GM12892 (cell line): ENCODE measurements at regions not wholly inside any gene's neighbourhood (a gene's known extent, or its start where the extent isn't known, plus 50 kb on each side); places are given as distances from the start of the nearest gene placed in this dataset.

Source experiments
- DNase-seq: peaks from one replicate; pipeline ENCODE4 v3.0.0; 2011; ENCODE audit not compliant: insufficient read length
- FAIRE-seq: peaks from 2 replicates; lab custom pipeline; 2011; peaks lifted over from hg19 to GRCh38; lab: Jason Lieb, UNC
- POLR2A ChIP-seq: IDR thresholded peaks from 2 replicates; pipeline ENCODE4 v1.6.1; 2011; ENCODE audit warnings: low read depth, low read length, control low read depth
- POLR2AphosphoS5 ChIP-seq: IDR thresholded peaks from 2 replicates; pipeline ENCODE4 v1.6.1; 2011; ENCODE audit warnings: low read depth, low read length, control low read depth
- TAF1 ChIP-seq: IDR thresholded peaks from 2 replicates; pipeline ENCODE4 v1.6.1; 2011; ENCODE audit warnings: low read depth, mild to moderate bottlenecking, control low read depth, low read length, borderline replicate concordance

GRCh38 chr7:155222573-155222972, 75.1 kb upstream of the INSIG1 start:
- FAIRE-seq (no peak), DNase-seq (no peak)
- TF ChIP-seq TAF1 = no peak
- TF ChIP-seq POLR2A = no peak
- no peak for TF ChIP-seq POLR2AphosphoS5

DNA sequence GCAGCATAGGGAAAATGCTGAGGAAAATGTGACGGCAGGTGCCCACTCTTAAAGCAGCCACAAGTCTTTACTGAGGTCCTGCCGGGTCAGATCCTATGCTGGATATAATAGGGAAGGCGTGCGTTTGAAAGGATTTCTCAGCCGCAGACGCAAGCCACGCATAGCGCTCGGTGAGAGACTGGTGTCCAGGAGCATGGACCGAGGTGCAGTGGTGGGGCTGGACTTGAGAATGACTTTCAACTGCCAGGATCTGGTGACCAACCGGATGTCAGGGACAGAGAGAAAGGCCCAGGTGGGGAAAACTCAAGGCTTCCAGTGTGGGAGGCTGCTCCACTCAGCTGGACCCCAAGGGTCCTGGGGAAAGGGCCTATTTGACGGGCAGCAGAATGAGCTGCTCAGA, 74.7 kb upstream of the INSIG1 start:
- FAIRE-seq (no peak), DNase-seq (no peak)
- TF ChIP-seq POLR2AphosphoS5 (no peak), TAF1 (no peak), POLR2A (no peak)

- TF ChIP-seq POLR2A = no peak
- no peak for TF ChIP-seq TAF1
- TF ChIP-seq POLR2AphosphoS5 = no peak
- DNase-seq = no peak
- no peak for FAIRE-seq
These were observed 74.2 kb upstream of the INSIG1 start for GRCh38 chr7:155223503-155223902.

GRCh38 chr7:155224116-155224811, 73.4 kb upstream of the INSIG1 start:
- no peak for DNase-seq
- no peak for FAIRE-seq
- no peak for TF ChIP-seq POLR2AphosphoS5
- TF ChIP-seq TAF1 = no peak
- TF ChIP-seq POLR2A = no peak

DNA sequence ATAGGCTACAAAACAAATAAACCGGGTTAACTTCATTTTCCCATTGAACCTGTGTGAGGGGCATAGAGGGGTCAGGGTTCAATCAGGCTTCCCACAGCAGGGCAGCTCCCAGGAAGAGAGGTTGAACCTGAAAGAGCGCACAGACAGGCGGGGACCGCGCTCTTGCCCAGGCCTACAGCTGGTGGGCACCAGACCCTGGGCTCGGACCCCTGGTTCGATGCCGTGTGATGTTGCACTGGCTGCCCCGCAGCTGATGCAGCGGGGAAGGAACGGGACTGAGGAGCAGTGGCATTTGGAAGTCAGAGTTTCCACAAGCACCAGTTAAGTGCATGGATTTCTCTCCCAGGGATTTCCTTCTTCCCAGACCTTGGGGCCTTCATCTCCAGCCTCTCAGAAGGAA, 72.6 kb upstream of the INSIG1 start:
- DNase-seq (no peak), FAIRE-seq (no peak)
- TF ChIP-seq POLR2A (no peak), TAF1 (no peak), POLR2AphosphoS5 (no peak)

DNA sequence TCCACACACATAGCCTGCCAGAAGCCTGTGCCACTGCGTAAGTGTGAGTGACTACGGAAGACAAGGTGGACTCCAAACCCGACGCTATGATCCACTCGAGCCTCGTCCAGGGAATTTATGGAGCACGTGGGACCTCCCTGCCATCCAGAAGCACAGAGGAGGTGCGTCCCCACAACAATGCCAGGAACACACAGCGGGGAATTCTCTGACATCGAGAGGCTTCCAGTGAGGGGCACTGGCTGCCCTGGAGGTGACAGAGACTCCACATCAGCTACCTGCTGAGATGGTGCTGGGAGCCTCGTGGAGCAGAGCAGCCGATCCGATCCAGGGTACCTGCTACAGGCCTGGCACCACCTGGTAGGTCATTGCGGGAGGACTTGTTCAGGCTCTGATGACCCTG, 72.2 kb upstream of the INSIG1 start:
- no peak for DNase-seq
- no peak for FAIRE-seq
- TF ChIP-seq TAF1 = no peak
- no peak for TF ChIP-seq POLR2A
- no peak for TF ChIP-seq POLR2AphosphoS5

DNA sequence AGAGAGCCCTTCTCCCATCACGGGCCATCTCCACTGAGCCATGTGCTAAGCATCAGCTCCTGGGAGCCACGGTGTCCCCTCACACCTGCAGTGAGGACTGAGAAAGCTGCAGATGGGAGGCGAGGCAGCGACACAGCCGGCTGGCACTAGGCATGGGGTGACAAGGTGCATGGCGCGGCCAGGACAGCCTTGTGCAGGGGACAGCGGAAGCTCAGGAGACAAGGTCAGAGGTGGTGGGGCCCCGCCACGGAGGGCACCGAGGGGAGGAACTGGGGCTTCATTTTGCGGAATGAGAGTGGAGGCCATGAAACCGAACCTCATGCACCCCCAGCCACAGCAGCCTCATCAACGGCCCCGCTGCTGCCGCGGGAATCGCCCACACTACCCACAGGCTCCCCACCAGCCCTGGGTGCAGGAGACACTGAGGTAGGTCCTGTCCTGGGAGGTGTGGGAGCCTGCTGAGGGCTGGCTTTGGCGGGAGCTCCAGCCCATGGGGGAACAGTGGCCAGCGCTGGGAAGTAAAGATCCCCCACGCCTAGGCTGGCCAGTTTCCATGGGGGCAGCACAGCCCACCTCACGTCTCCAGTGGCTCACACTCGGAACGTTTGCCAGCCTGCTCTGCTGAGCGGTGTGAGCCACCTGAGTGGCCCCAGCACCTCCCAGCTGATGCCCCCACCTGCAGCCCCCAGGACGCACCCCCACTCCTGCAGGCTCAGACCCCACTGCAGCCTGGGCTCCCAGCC, 71.2 kb upstream of the INSIG1 start:
- FAIRE-seq (no peak), DNase-seq (no peak)
- no peak for TF ChIP-seq TAF1
- no peak for TF ChIP-seq POLR2A
- TF ChIP-seq POLR2AphosphoS5 = no peak

GRCh38 chr7:155227004-155227787, 70.5 kb upstream of the INSIG1 start:
- FAIRE-seq (no peak), DNase-seq (no peak)
- TF ChIP-seq TAF1 = no peak
- no peak for TF ChIP-seq POLR2AphosphoS5
- TF ChIP-seq POLR2A = no peak

- TF ChIP-seq POLR2A = no peak
- TF ChIP-seq TAF1 = no peak
- no peak for TF ChIP-seq POLR2AphosphoS5
- FAIRE-seq = no peak
- no peak for DNase-seq
These were observed 69.8 kb upstream of the INSIG1 start for GRCh38 chr7:155227788-155228458.

DNA sequence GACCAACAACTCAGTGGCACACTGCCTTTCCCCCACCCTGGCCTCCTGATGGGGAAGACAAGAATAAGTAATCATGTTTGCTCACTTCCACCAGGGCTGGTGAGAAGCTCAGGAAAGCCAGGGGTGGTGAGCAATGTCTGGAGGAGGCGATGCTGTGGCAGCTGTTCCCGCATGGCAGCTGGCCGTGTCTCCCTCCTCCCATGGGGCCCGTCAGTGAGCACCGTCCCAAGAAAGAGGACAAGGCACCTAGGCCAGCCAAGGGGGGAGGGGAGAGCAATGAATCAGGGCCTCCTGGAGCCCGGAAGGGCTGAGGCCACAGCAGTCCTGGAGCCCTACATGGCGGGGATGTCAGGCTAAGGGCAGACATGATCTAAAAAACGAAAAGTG, 69.2 kb upstream of the INSIG1 start:
- FAIRE-seq = no peak

DNA sequence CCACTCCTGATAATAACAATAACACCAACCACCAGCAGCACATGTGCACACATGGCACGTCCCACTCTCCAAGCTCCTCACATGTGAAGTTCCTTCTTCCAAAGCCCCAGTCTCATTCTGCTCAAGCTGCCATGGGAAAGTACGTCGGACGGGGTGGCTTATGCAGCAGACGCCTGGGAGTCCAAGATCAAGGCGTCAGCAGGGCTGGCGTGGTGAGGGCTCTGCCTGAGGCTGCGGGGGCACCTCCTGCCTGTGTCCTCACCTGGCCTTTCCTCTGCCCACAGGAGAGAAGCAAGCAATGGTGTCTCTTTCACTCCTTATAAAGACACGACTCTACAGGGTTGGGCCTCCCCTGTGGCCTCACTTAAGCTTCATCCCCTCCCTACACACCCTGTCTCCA, 68.8 kb upstream of the INSIG1 start:
- DNase-seq = no peak
- TF ChIP-seq TAF1 = no peak
- no peak for TF ChIP-seq POLR2A
- TF ChIP-seq POLR2AphosphoS5 = no peak
- no peak for FAIRE-seq

More for the DNA sequence above, 69.2 kb upstream of the INSIG1 start:
- TF ChIP-seq TAF1 = no peak
- no peak for TF ChIP-seq POLR2AphosphoS5
- TF ChIP-seq POLR2A = no peak
- DNase-seq = no peak
